GM12865 (cell line): ENCODE measurements at regions not wholly inside any gene's neighbourhood (a gene's known extent, or its start where the extent isn't known, plus 50 kb on each side); places are given as distances from the start of the nearest gene placed in this dataset.

Experiments used
- DNase-seq: peaks from one replicate; pipeline ENCODE4 v3.0.0; 2010; ENCODE audit warnings: low read depth
- H3K4me3 ChIP-seq: 2 replicates; pipeline ENCODE4 v1.5.1; 2011; ENCODE audit warnings: mild to moderate bottlenecking, low read depth, low read length, control low read depth
- TF ChIP-seq, protein P1 (sequence below): IDR thresholded peaks from 2 replicates; pipeline ENCODE4 v1.5.1; 2011; ENCODE audit warnings: low read length, control low read depth, low read depth, inconsistent platforms; ENCODE audit not compliant: insufficient read depth; ENCODE audit errors: missing control alignments

DNA sequence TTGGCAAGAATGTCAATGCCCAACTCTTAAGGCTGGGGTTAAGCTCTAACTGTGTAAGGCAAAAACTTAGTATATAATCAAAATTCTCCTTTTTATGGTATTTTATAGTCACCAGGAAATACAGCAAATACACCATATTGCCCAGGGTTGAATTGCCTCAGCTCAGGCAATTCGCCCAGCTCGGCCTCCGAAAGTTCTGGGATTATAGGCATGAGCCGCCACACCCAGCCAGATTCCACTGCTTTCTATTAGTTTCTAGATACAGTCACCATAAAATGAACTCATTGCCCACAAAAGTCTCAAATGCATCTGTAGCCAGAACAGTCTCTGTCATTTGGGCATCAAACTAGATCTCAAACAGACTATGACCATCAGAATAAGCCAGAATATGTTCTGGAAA is 238.7 kb upstream of the TOX3 start:
- no peak overlapping the region for H3K4me3 ChIP-seq
- DNase-seq: no peak
- TF ChIP-seq, protein P1, sequence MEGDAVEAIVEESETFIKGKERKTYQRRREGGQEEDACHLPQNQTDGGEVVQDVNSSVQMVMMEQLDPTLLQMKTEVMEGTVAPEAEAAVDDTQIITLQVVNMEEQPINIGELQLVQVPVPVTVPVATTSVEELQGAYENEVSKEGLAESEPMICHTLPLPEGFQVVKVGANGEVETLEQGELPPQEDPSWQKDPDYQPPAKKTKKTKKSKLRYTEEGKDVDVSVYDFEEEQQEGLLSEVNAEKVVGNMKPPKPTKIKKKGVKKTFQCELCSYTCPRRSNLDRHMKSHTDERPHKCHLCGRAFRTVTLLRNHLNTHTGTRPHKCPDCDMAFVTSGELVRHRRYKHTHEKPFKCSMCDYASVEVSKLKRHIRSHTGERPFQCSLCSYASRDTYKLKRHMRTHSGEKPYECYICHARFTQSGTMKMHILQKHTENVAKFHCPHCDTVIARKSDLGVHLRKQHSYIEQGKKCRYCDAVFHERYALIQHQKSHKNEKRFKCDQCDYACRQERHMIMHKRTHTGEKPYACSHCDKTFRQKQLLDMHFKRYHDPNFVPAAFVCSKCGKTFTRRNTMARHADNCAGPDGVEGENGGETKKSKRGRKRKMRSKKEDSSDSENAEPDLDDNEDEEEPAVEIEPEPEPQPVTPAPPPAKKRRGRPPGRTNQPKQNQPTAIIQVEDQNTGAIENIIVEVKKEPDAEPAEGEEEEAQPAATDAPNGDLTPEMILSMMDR: no peak

DNA sequence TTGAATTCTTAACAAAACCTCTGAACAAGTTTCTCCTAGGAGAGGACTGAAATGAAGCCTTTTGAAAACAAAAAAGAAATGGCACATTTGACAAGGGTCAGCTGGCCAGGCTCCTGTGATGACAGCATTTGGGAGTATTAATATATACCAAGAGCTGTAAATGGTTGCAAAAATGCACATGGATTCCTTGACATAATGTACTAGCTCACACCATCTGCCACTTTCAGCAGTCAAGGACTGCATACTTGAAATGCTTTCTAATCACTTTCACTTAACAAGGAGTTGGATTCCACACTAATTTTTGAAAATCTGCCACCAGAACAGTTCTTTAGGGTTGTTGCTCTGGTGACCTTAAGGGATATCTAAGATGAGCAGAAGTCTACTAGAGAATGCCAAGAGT is 236.7 kb upstream of the TOX3 start:
- no peak for DNase-seq
- H3K4me3 ChIP-seq: no peak overlapping the region
- TF ChIP-seq, protein P1: no peak

DNA sequence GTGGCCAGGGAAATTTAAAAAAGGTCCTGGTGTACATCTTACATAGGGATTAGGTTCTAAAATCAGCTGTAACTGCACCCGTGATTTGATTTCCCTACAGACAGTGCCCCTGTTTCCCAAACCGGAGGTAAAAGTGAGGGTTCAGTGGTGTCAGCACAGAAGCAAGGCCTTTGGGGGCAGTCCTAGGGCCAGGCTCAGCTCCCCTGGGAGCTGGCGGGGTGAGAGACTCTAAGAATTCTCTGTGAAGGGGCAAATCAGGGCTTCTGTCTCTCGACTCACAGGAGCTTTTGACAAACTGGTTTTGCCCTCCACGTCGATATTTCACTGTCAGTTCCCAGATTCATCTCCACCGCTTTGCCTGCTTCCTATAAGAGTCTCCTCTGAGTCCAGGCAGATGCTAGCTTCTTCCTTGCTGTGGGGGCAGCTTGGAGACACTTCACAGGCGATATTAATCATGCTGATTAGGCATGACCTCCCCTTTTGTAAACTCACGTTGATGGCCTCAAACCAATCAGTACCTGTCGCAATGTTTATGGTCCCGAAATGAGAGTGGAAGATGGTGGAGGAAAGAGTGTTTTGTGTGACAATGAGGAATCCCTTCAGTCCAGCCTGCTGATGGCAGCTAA is 234.2 kb upstream of the TOX3 start:
- no peak for DNase-seq
- TF ChIP-seq, protein P1: no peak
- no peak overlapping the region for H3K4me3 ChIP-seq

DNA sequence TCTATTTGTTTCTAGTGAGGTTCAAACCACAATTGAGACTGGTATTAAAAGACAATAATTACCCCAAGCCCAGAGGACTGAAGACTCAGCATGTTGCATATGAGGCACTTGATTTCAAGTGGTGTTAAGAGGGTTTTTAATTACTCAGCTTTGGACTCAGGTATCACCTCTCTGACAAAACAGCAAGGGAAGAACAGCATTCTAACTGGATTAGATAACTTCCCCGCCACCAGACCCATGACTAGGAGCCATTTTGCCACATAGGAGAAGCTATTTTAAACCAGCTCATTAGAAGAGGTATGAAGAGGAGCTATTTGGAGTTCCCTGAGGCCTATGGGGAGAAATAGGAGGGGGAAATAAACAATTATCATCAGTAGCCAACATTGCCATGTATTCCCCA is 226.1 kb upstream of the TOX3 start:
- TF ChIP-seq, protein P1: no peak
- H3K4me3 ChIP-seq: no peak overlapping the region
- DNase-seq: no peak

DNA sequence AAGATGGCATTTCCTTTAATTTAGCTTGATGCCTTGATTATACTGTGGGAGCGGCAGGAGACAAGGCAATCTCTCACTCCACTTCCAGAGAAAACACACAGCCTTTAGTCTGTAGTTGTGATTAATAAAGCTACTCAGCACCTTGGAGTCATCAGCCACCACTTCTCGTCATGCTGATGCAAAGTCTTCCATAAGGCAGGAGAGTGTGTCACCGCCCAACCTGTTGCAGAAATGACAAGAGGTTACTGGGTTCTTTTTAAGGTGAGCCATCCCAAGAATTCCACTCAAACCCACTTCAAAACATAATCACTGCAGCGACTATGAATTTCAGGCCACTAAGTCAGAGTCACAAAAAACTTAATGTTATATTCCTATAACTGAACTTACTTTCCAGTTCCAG is 223.9 kb upstream of the TOX3 start:
- TF ChIP-seq, protein P1: no peak
- no peak for DNase-seq
- no peak overlapping the region for H3K4me3 ChIP-seq

DNA sequence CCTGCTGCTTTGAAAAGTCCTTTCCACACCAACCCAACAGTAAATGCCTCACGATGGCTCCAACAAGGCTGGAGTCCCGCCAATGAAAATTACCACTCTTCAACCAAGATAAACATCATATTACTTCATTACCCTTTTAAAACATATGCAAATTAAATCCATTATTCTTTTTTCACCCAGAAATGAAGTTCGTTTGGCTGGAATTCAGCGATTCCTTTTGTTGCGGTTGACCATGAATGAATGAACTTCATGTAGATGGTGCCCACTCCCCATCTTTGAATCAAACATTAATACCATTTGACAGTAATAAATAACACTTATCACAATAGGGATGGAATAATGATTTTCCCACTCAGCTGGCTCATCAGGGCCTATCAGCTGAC is 211.5 kb upstream of the TOX3 start:
- TF ChIP-seq, protein P1: no peak
- no peak for DNase-seq
- no peak overlapping the region for H3K4me3 ChIP-seq
